ENCODE measurements at regions not wholly inside any gene's neighbourhood (a gene's known extent, or its start where the extent isn't known, plus 50 kb on each side); places are given as distances from the start of the nearest gene placed in this dataset.

GRCh38 chr10:63007112-63007511, 126.0 kb upstream of the NRBF2 start:
- H3K4me3 Mint-ChIP-seq (ENCODE audit: unreplicated experiment), result no peak overlapping the region
- no peak for DNase-seq
- POLR2A ChIA-PET, result no interaction called here
- peaks cover 18% of the 10 kb centered on the region for H3K27me3 Mint-ChIP-seq (ENCODE audit: insufficient read depth, unreplicated experiment)
- no peak overlapping the region for H3K27ac Mint-ChIP-seq (ENCODE audit: unreplicated experiment)
- no peaks in the 10 kb centered on the region for H3K36me3 Mint-ChIP-seq (ENCODE audit: insufficient read depth, unreplicated experiment)
- no peaks in the 10 kb centered on the region for H3K4me1 Mint-ChIP-seq (ENCODE audit: low read depth, unreplicated experiment)
- Histone ChIP-seq H3K27me3 (replicated peaks; ENCODE audit: control insufficient read depth, insufficient read depth, low read length) (no peaks in the 10 kb centered on the region), H3K36me3 (ENCODE audit: control insufficient read depth, insufficient read depth, low read length) (no peaks in the 10 kb centered on the region), H3K9me3 (no peaks in the 10 kb centered on the region), H3K4me3 (ENCODE audit: low read depth, low read length) (no peak overlapping the region), H3K4me1 (no peaks in the 10 kb centered on the region)
- H3K9me3 Mint-ChIP-seq (ENCODE audit: unreplicated experiment), result no peaks in the 10 kb centered on the region
- CTCF ChIA-PET, result interaction anchor here (0.7 kb wide), 1 partner anchor 14 kb away, joined by 5 read pairs; no protein-coding TSS in a partner anchor
- BruUV-seq (replicated peaks), result no TSS peak
- intact Hi-C loops (cut with micrococcal nuclease; ENCODE audit: unreplicated experiment), result no loop called here
- TF ChIP-seq CTCF (IDR thresholded peaks at IDR 0.05; ENCODE audit: insufficient read depth in 1 of 2, low read depth in 1 of 2, low read length in 1 of 2, severe bottlenecking in 1 of 2, unreplicated experiment in 1 of 2), result no peak

GRCh38 chr10:63005246-63005645, 127.9 kb upstream of the NRBF2 start:
- Mint-ChIP-seq H3K36me3 (ENCODE audit: insufficient read depth, unreplicated experiment) (no peaks in the 10 kb centered on the region), H3K27me3 (ENCODE audit: insufficient read depth, unreplicated experiment) (peaks cover 24% of the 10 kb centered on the region), H3K4me1 (ENCODE audit: low read depth, unreplicated experiment) (no peaks in the 10 kb centered on the region), H3K4me3 (ENCODE audit: unreplicated experiment) (no peak overlapping the region), H3K9me3 (ENCODE audit: unreplicated experiment) (no peaks in the 10 kb centered on the region), H3K27ac (ENCODE audit: unreplicated experiment) (no peak overlapping the region)
- intact Hi-C loops (cut with micrococcal nuclease; ENCODE audit: unreplicated experiment), result no loop called here
- Histone ChIP-seq H3K9me3 (no peaks in the 10 kb centered on the region), H3K4me3 (ENCODE audit: low read depth, low read length) (no peak overlapping the region), H3K27me3 (replicated peaks; ENCODE audit: control insufficient read depth, insufficient read depth, low read length) (no peaks in the 10 kb centered on the region), H3K36me3 (ENCODE audit: control insufficient read depth, insufficient read depth, low read length) (no peaks in the 10 kb centered on the region), H3K4me1 (no peaks in the 10 kb centered on the region)
- POLR2A ChIA-PET, result no interaction called here
- CTCF ChIA-PET, result no interaction called here
- DNase-seq, result no peak
- TF ChIP-seq CTCF (IDR thresholded peaks at IDR 0.05; ENCODE audit: insufficient read depth in 1 of 2, low read depth in 1 of 2, low read length in 1 of 2, severe bottlenecking in 1 of 2, unreplicated experiment in 1 of 2), result no peak
- BruUV-seq (replicated peaks), result no TSS peak

- ChIA-PET CTCF (no interaction called here), POLR2A (no interaction called here)
- intact Hi-C loops (cut with micrococcal nuclease; ENCODE audit: unreplicated experiment), result loop anchor here (1.0 kb wide), 2 partner anchors 80 to 154 kb away; no protein-coding TSS in a partner anchor
- Mint-ChIP-seq H3K36me3 (ENCODE audit: insufficient read depth, unreplicated experiment) (no peaks in the 10 kb centered on the region), H3K9me3 (ENCODE audit: unreplicated experiment) (no peaks in the 10 kb centered on the region), H3K27me3 (ENCODE audit: insufficient read depth, unreplicated experiment) (peaks cover 24% of the 10 kb centered on the region), H3K27ac (ENCODE audit: unreplicated experiment) (no peak overlapping the region), H3K4me3 (ENCODE audit: unreplicated experiment) (no peak overlapping the region), H3K4me1 (ENCODE audit: low read depth, unreplicated experiment) (no peaks in the 10 kb centered on the region)
- DNase-seq, result no peak
- peak; percentile 35 to 49 for TF ChIP-seq CTCF (IDR thresholded peaks at IDR 0.05; ENCODE audit: insufficient read depth in 1 of 2, low read depth in 1 of 2, low read length in 1 of 2, severe bottlenecking in 1 of 2, unreplicated experiment in 1 of 2)
- Histone ChIP-seq H3K4me3 (ENCODE audit: low read depth, low read length) (no peak overlapping the region), H3K9me3 (no peaks in the 10 kb centered on the region), H3K27me3 (replicated peaks; ENCODE audit: control insufficient read depth, insufficient read depth, low read length) (no peaks in the 10 kb centered on the region), H3K36me3 (ENCODE audit: control insufficient read depth, insufficient read depth, low read length) (no peaks in the 10 kb centered on the region), H3K4me1 (no peaks in the 10 kb centered on the region)
- no TSS peak for BruUV-seq (replicated peaks)
Observed at GRCh38 chr10:63003816-63004453, 129.2 kb upstream of the NRBF2 start.
